ENCODE measurements at regions not wholly inside any gene's neighbourhood (a gene's known extent, or its start where the extent isn't known, plus 50 kb on each side); places are given as distances from the start of the nearest gene placed in this dataset.
"Not testable (repeated sequence)": the region's sequence is repeated elsewhere in the genome, so short reads cannot be mapped to it uniquely, and the experiment has no call there.

DNA sequence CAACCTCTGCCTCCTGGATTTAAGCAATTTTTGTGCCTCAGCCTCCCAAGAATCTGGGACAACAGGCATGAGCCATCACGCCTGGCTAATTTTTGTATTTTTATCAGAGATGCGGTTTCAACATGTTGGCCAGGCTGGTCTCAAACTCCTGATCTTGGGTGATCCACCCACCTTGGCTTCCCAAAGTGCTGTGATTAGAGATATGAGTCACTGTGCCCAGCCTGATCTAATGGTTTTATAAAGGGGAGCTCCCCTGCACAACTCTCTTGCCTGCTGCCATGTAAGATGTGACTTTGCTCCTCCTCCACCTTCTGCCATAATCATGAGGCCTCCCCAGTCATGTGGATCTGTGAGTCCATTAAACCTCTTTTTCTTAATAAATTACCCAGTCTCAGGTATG, 107.5 kb upstream of the ALDH3B2 start:
- TF ChIP-seq, protein P1, sequence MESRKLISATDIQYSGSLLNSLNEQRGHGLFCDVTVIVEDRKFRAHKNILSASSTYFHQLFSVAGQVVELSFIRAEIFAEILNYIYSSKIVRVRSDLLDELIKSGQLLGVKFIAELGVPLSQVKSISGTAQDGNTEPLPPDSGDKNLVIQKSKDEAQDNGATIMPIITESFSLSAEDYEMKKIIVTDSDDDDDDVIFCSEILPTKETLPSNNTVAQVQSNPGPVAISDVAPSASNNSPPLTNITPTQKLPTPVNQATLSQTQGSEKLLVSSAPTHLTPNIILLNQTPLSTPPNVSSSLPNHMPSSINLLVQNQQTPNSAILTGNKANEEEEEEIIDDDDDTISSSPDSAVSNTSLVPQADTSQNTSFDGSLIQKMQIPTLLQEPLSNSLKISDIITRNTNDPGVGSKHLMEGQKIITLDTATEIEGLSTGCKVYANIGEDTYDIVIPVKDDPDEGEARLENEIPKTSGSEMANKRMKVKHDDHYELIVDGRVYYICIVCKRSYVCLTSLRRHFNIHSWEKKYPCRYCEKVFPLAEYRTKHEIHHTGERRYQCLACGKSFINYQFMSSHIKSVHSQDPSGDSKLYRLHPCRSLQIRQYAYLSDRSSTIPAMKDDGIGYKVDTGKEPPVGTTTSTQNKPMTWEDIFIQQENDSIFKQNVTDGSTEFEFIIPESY (IDR thresholded peaks at IDR 0.05; ENCODE audit: extremely low read depth, insufficient replicate concordance, low read length): not testable (repeated sequence)
- TF ChIP-seq, protein P2, sequence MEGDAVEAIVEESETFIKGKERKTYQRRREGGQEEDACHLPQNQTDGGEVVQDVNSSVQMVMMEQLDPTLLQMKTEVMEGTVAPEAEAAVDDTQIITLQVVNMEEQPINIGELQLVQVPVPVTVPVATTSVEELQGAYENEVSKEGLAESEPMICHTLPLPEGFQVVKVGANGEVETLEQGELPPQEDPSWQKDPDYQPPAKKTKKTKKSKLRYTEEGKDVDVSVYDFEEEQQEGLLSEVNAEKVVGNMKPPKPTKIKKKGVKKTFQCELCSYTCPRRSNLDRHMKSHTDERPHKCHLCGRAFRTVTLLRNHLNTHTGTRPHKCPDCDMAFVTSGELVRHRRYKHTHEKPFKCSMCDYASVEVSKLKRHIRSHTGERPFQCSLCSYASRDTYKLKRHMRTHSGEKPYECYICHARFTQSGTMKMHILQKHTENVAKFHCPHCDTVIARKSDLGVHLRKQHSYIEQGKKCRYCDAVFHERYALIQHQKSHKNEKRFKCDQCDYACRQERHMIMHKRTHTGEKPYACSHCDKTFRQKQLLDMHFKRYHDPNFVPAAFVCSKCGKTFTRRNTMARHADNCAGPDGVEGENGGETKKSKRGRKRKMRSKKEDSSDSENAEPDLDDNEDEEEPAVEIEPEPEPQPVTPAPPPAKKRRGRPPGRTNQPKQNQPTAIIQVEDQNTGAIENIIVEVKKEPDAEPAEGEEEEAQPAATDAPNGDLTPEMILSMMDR (IDR thresholded peaks at IDR 0.05 in 2 of 3, conservative IDR thresholded peaks at IDR 0.05 in 1 of 3; ENCODE audit: borderline replicate concordance in 1 of 3, insufficient read depth in 1 of 3, low read depth in 2 of 3, low read length in 2 of 3): not testable (repeated sequence)
- TF ChIP-seq ZNF274 (IDR thresholded peaks at IDR 0.05; ENCODE audit: low read depth, low read length); EZH2phosphoT487 (IDR thresholded peaks at IDR 0.05; ENCODE audit: borderline replicate concordance); YY1 (IDR thresholded peaks at IDR 0.05; ENCODE audit: extremely low read depth, insufficient replicate concordance, low read depth, low read length); ZFX (IDR thresholded peaks at IDR 0.05); POLR2A (IDR thresholded peaks at IDR 0.05; ENCODE audit: borderline replicate concordance, extremely low read depth, insufficient read depth, insufficient read length); CBX3 (IDR thresholded peaks at IDR 0.05; ENCODE audit: low read depth); EZH2 (IDR thresholded peaks at IDR 0.05); SP1 (IDR thresholded peaks at IDR 0.05; ENCODE audit: low read depth); JUND (IDR thresholded peaks at IDR 0.05): not testable (repeated sequence)
- TF ChIP-seq, protein P3, sequence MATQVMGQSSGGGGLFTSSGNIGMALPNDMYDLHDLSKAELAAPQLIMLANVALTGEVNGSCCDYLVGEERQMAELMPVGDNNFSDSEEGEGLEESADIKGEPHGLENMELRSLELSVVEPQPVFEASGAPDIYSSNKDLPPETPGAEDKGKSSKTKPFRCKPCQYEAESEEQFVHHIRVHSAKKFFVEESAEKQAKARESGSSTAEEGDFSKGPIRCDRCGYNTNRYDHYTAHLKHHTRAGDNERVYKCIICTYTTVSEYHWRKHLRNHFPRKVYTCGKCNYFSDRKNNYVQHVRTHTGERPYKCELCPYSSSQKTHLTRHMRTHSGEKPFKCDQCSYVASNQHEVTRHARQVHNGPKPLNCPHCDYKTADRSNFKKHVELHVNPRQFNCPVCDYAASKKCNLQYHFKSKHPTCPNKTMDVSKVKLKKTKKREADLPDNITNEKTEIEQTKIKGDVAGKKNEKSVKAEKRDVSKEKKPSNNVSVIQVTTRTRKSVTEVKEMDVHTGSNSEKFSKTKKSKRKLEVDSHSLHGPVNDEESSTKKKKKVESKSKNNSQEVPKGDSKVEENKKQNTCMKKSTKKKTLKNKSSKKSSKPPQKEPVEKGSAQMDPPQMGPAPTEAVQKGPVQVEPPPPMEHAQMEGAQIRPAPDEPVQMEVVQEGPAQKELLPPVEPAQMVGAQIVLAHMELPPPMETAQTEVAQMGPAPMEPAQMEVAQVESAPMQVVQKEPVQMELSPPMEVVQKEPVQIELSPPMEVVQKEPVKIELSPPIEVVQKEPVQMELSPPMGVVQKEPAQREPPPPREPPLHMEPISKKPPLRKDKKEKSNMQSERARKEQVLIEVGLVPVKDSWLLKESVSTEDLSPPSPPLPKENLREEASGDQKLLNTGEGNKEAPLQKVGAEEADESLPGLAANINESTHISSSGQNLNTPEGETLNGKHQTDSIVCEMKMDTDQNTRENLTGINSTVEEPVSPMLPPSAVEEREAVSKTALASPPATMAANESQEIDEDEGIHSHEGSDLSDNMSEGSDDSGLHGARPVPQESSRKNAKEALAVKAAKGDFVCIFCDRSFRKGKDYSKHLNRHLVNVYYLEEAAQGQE (IDR thresholded peaks at IDR 0.05; ENCODE audit: low read depth): not testable (repeated sequence)
- TF ChIP-seq, protein P4, sequence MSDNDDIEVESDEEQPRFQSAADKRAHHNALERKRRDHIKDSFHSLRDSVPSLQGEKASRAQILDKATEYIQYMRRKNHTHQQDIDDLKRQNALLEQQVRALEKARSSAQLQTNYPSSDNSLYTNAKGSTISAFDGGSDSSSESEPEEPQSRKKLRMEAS (IDR thresholded peaks at IDR 0.05): not testable (repeated sequence)

All from HCT116 (cell line).